ENCODE measurements at regions not wholly inside any gene's neighbourhood (a gene's known extent, or its start where the extent isn't known, plus 50 kb on each side); places are given as distances from the start of the nearest gene placed in this dataset.

DNA sequence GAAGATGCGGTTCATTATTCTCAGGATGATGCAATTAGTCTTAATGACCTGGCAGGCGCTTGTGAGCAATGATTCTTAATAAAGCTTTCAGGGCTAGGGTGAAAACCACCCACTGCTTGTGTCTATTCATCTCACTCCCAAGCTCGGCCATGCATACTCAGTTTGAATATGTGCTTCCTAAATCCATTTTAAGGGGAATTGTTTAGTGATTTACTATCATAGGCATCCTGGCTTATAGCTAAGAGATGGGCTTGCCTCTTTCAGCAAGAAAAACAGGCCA lies 141.1 kb upstream of the SLC24A3 start:
- intact Hi-C loops (cut with DNase I; ENCODE audit: low total_unique reads), result no loop called here
- no peak overlapping the region for H3K4me3 ChIP-seq (ENCODE audit: low read depth, poor library complexity, severe bottlenecking)
- peak in 1 of 2 donors; percentile 18 for DNase-seq (ENCODE audit: low spot score in 2 of 2)
- WGBS, 2 donors, result 67 to 73% methylated on average over 3 of the region's 3 CpGs
- TF ChIP-seq, protein P1, sequence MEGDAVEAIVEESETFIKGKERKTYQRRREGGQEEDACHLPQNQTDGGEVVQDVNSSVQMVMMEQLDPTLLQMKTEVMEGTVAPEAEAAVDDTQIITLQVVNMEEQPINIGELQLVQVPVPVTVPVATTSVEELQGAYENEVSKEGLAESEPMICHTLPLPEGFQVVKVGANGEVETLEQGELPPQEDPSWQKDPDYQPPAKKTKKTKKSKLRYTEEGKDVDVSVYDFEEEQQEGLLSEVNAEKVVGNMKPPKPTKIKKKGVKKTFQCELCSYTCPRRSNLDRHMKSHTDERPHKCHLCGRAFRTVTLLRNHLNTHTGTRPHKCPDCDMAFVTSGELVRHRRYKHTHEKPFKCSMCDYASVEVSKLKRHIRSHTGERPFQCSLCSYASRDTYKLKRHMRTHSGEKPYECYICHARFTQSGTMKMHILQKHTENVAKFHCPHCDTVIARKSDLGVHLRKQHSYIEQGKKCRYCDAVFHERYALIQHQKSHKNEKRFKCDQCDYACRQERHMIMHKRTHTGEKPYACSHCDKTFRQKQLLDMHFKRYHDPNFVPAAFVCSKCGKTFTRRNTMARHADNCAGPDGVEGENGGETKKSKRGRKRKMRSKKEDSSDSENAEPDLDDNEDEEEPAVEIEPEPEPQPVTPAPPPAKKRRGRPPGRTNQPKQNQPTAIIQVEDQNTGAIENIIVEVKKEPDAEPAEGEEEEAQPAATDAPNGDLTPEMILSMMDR (IDR thresholded peaks at IDR 0.05), result no peak
- TF ChIP-seq POLR2A (IDR thresholded peaks at IDR 0.05), result no peak

DNA sequence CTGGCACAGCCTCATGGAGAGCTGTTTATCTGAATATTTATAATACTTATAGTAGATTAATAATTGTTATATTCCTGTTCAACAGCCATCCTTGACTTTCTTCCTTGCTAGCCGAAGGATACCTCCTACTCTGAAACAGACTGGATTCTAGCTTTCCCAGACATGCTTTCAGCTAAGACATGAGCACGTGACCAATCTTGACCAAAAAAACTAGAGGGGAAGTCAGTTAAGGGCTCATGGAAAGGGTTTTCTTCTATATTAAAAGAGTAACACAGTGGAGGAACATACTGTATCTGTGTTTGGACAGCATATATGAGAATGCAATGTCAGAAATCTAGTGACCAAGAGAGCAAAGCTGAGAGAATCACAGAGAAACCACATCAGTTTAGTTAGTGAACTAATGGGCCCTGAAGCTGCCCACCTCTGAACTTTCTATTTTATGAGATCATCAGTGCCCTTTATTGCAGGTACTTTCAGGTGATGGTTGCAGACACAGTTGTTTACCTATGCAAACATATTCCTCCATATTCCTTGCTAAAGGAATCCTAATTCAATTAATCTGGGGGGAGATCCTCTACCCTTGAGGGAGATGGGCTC lies 140.4 kb upstream of the SLC24A3 start:
- 80 to 87% methylated on average over 2 of the region's 2 CpGs for WGBS, 2 donors
- DNase-seq (ENCODE audit: low spot score in 2 of 2), result no peak

DNA sequence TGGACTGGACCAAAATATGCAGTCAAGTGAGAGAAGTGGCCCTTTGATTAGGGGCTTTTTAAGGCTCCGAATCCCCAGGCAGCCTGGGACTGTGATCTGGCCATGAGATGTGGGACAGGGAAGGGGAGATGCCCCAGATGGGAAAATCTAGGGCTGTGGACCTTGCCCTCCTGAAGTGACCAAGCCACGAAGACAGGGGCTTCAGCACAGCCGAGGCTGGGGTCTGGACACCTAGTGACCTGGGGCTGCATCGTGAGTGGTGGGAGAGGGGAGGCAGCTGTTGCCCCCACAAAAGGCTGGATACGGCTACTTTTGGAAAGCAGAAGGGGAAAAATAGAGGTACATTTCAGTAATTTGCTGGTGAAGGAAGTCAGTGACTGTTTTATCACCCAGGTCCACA lies 139.5 kb upstream of the SLC24A3 start:
- TF ChIP-seq POLR2A (IDR thresholded peaks at IDR 0.05), result no peak
- TF ChIP-seq, protein P1 (IDR thresholded peaks at IDR 0.05), result no peak
- 89 to 95% methylated on average over 3 to 5 of the region's 5 CpGs for WGBS, 2 donors
- DNase-seq (ENCODE audit: low spot score in 2 of 2), result peak in 1 of 2 donors; percentile 57
- no peak overlapping the region for H3K4me3 ChIP-seq (ENCODE audit: low read depth, poor library complexity, severe bottlenecking)
- intact Hi-C loops (cut with DNase I; ENCODE audit: low total_unique reads), result no loop called here

More for the DNA sequence above, 140.4 kb upstream of the SLC24A3 start:
- no peak overlapping the region for H3K4me3 ChIP-seq (ENCODE audit: low read depth, poor library complexity, severe bottlenecking)
- intact Hi-C loops (cut with DNase I; ENCODE audit: low total_unique reads), result no loop called here
- TF ChIP-seq POLR2A (IDR thresholded peaks at IDR 0.05), result no peak
- TF ChIP-seq, protein P1 (IDR thresholded peaks at IDR 0.05), result no peak

DNA sequence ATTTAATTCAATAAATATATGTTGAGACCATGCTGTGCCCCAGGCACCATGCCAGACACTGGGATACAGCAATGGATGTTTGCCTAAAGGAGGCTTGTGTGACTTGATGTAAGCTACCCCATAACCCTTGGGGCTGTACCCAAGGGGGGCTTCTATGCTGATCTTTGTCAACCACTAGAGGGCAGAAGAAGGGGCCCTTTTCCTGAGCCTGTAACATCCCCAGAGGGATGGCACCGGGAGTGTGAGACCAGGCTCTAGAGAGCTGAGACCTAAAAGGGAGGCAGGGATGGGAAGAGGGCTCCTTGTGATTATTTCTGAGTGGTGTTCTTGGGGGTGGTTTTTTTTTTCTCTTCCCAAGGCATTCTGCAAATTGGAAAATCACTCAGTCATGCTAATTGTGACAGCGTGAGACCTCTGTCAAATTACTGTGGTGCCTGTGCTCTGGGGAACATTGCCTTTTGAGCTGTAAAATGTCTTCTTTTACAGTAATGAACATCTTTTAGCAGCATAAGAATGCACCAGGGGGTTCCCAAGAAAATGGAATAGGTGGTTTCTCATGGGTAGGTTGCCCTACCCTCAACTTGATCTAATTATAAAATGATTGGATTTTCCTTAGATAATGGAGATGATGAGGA lies 138.7 kb upstream of the SLC24A3 start:
- 58 to 64% methylated on average over 2 of the region's 2 CpGs for WGBS, 2 donors
- DNase-seq (ENCODE audit: low spot score in 2 of 2), result peak in 1 of 2 donors; percentile 13
- intact Hi-C loops (cut with DNase I; ENCODE audit: low total_unique reads), result no loop called here

DNA sequence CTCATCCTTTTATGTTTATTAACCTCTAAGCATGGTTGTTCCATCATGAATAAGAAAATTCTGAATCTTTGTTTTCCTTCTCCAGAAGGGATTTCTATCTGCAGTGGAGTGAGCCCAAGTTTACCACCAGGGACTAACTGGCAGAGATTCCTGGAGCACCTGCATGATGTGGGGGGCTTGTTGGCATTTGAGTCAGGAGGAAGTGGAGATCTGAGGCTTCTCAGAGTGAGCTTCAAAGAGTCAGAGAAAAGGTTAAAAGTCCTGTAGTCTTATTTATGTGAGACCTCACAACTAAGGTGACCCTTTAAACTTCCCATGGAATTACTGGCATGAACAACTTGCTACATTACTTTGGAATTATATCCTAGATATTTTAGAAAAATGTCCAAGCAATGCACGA lies 138.1 kb upstream of the SLC24A3 start:
- TF ChIP-seq POLR2A (IDR thresholded peaks at IDR 0.05), result no peak
- TF ChIP-seq, protein P1 (IDR thresholded peaks at IDR 0.05), result no peak
- WGBS, 2 donors, result 23 to 34% methylated on average over 1 of the region's 1 CpG
- intact Hi-C loops (cut with DNase I; ENCODE audit: low total_unique reads), result no loop called here
- no peak overlapping the region for H3K4me3 ChIP-seq (ENCODE audit: low read depth, poor library complexity, severe bottlenecking)
- DNase-seq (ENCODE audit: low spot score in 2 of 2), result no peak

More for the DNA sequence above, 138.7 kb upstream of the SLC24A3 start:
- TF ChIP-seq, protein P1 (IDR thresholded peaks at IDR 0.05), result no peak
- no peak for TF ChIP-seq POLR2A (IDR thresholded peaks at IDR 0.05)
- no peak overlapping the region for H3K4me3 ChIP-seq (ENCODE audit: low read depth, poor library complexity, severe bottlenecking)

All from lower leg skin (tissue), 4 donors.